Rectal smooth muscle tissue (tissue), 1 donor: ENCODE measurements at regions not wholly inside any gene's neighbourhood (a gene's known extent, or its start where the extent isn't known, plus 50 kb on each side); places are given as distances from the start of the nearest gene placed in this dataset.

Experiments
- H3K27ac ChIP-seq: one replicate; pipeline ENCODE4 v1.7.0; 2013; ENCODE audit warnings: low read depth, low read length, inconsistent platforms
- H3K27me3 ChIP-seq: one replicate; pipeline ENCODE4 v1.7.0; 2013; ENCODE audit warnings: low read length; ENCODE audit not compliant: control insufficient read depth, insufficient read depth
- H3K36me3 ChIP-seq: one replicate; pipeline ENCODE4 v1.7.0; 2013; ENCODE audit warnings: low read length; ENCODE audit not compliant: control insufficient read depth, insufficient read depth
- H3K4me1 ChIP-seq: one replicate; pipeline ENCODE4 v1.7.0; 2013; ENCODE audit warnings: low read length; ENCODE audit not compliant: control insufficient read depth, insufficient read depth
- H3K4me3 ChIP-seq: one replicate; pipeline ENCODE4 v1.7.0; 2013; ENCODE audit warnings: low read length
- H3K9ac ChIP-seq: one replicate; pipeline ENCODE4 v1.7.0; 2013; ENCODE audit warnings: low read length

GRCh38 chr9:2285416-2286332 lies 270.5 kb downstream of the SMARCA2 start:
- Histone ChIP-seq H3K4me1 (no peaks in the 10 kb centered on the region), H3K27ac (no peak overlapping the region), H3K36me3 (no peaks in the 10 kb centered on the region), H3K27me3 (no peaks in the 10 kb centered on the region), H3K4me3 (no peak overlapping the region), H3K9ac (no peak overlapping the region)

GRCh38 chr9:2286333-2286705 lies 271.2 kb downstream of the SMARCA2 start:
- Histone ChIP-seq H3K27ac (no peak overlapping the region), H3K4me1 (no peaks in the 10 kb centered on the region)

GRCh38 chr9:2286825-2287455 lies 271.8 kb downstream of the SMARCA2 start:
- Histone ChIP-seq H3K9ac (no peak overlapping the region), H3K36me3 (no peaks in the 10 kb centered on the region)

More at GRCh38 chr9:2286333-2286705, 271.2 kb downstream of the SMARCA2 start:
- no peak overlapping the region for H3K9ac ChIP-seq
- no peak overlapping the region for H3K4me3 ChIP-seq
- no peaks in the 10 kb centered on the region for H3K27me3 ChIP-seq
- H3K36me3 ChIP-seq, result no peaks in the 10 kb centered on the region

GRCh38 chr9:2288309-2288708 lies 273.2 kb downstream of the SMARCA2 start:
- H3K36me3 ChIP-seq, result no peaks in the 10 kb centered on the region
- no peak overlapping the region for H3K4me3 ChIP-seq
- H3K27ac ChIP-seq, result no peak overlapping the region
- H3K9ac ChIP-seq, result no peak overlapping the region
- H3K4me1 ChIP-seq, result no peaks in the 10 kb centered on the region
- H3K27me3 ChIP-seq, result no peaks in the 10 kb centered on the region

More at GRCh38 chr9:2286825-2287455, 271.8 kb downstream of the SMARCA2 start:
- Histone ChIP-seq H3K4me3 (no peak overlapping the region), H3K4me1 (no peaks in the 10 kb centered on the region), H3K27me3 (no peaks in the 10 kb centered on the region), H3K27ac (no peak overlapping the region)

GRCh38 chr9:2289263-2289662 lies 274.1 kb downstream of the SMARCA2 start:
- no peak overlapping the region for H3K27ac ChIP-seq
- no peak overlapping the region for H3K9ac ChIP-seq
- H3K4me3 ChIP-seq, result no peak overlapping the region
- H3K27me3 ChIP-seq, result no peaks in the 10 kb centered on the region
- no peaks in the 10 kb centered on the region for H3K36me3 ChIP-seq
- no peaks in the 10 kb centered on the region for H3K4me1 ChIP-seq

- no peak overlapping the region for H3K4me3 ChIP-seq
- H3K27me3 ChIP-seq, result no peaks in the 10 kb centered on the region
- no peak overlapping the region for H3K27ac ChIP-seq
- no peaks in the 10 kb centered on the region for H3K4me1 ChIP-seq
- H3K9ac ChIP-seq, result no peak overlapping the region
- H3K36me3 ChIP-seq, result no peaks in the 10 kb centered on the region
Measured at GRCh38 chr9:2290382-2290781, 275.2 kb downstream of the SMARCA2 start.

GRCh38 chr9:2291980-2292704 lies 277.0 kb downstream of the SMARCA2 start:
- Histone ChIP-seq H3K36me3 (no peaks in the 10 kb centered on the region), H3K27me3 (no peaks in the 10 kb centered on the region), H3K27ac (no peak overlapping the region), H3K9ac (no peak overlapping the region), H3K4me3 (no peak overlapping the region), H3K4me1 (no peaks in the 10 kb centered on the region)

GRCh38 chr9:2292733-2293132 lies 277.6 kb downstream of the SMARCA2 start:
- Histone ChIP-seq H3K4me1 (no peaks in the 10 kb centered on the region), H3K4me3 (no peak overlapping the region), H3K36me3 (no peaks in the 10 kb centered on the region), H3K27me3 (no peaks in the 10 kb centered on the region), H3K9ac (no peak overlapping the region), H3K27ac (no peak overlapping the region)

GRCh38 chr9:2297771-2298170 lies 282.6 kb downstream of the SMARCA2 start:
- Histone ChIP-seq H3K27me3 (no peaks in the 10 kb centered on the region), H3K36me3 (no peaks in the 10 kb centered on the region), H3K27ac (no peak overlapping the region), H3K9ac (no peak overlapping the region), H3K4me3 (no peak overlapping the region), H3K4me1 (no peaks in the 10 kb centered on the region)

- Histone ChIP-seq H3K27me3 (no peaks in the 10 kb centered on the region), H3K27ac (no peak overlapping the region), H3K9ac (no peak overlapping the region), H3K36me3 (no peaks in the 10 kb centered on the region), H3K4me1 (no peaks in the 10 kb centered on the region), H3K4me3 (no peak overlapping the region)
Measured at GRCh38 chr9:2298217-2298616, 283.1 kb downstream of the SMARCA2 start.

GRCh38 chr9:2299156-2299842 lies 284.2 kb downstream of the SMARCA2 start:
- Histone ChIP-seq H3K4me3 (no peak overlapping the region), H3K4me1 (no peaks in the 10 kb centered on the region), H3K27ac (no peak overlapping the region), H3K27me3 (no peaks in the 10 kb centered on the region), H3K9ac (no peak overlapping the region), H3K36me3 (no peaks in the 10 kb centered on the region)

GRCh38 chr9:2299843-2300205 lies 284.7 kb downstream of the SMARCA2 start:
- Histone ChIP-seq H3K36me3 (no peaks in the 10 kb centered on the region), H3K4me1 (no peaks in the 10 kb centered on the region), H3K9ac (no peak overlapping the region), H3K27me3 (no peaks in the 10 kb centered on the region), H3K4me3 (no peak overlapping the region), H3K27ac (no peak overlapping the region)
